ENCODE measurements at regions not wholly inside any gene's neighbourhood (a gene's known extent, or its start where the extent isn't known, plus 50 kb on each side); places are given as distances from the start of the nearest gene placed in this dataset.
A peak's percentile ranks its signal among the peaks of the same experiment; 100 is the strongest.

GRCh38 chr3:167057581-167057980 is 322.5 kb downstream of the ZBBX start:
- H3K36me3 Mint-ChIP-seq (ENCODE audit: low read depth), result peaks cover 5% of the 10 kb centered on the region; the same call in 1 of the 2 replicates
- no peak overlapping the region for H3K4me3 Mint-ChIP-seq
- H3K27ac Mint-ChIP-seq, result no peak overlapping the region
- no peaks in the 10 kb centered on the region for H3K27me3 Mint-ChIP-seq (ENCODE audit: insufficient read depth)
- no peak for DNase-seq
- H3K9me3 Mint-ChIP-seq, result peaks cover 68% of the 10 kb centered on the region
- TF ChIP-seq, protein P1, sequence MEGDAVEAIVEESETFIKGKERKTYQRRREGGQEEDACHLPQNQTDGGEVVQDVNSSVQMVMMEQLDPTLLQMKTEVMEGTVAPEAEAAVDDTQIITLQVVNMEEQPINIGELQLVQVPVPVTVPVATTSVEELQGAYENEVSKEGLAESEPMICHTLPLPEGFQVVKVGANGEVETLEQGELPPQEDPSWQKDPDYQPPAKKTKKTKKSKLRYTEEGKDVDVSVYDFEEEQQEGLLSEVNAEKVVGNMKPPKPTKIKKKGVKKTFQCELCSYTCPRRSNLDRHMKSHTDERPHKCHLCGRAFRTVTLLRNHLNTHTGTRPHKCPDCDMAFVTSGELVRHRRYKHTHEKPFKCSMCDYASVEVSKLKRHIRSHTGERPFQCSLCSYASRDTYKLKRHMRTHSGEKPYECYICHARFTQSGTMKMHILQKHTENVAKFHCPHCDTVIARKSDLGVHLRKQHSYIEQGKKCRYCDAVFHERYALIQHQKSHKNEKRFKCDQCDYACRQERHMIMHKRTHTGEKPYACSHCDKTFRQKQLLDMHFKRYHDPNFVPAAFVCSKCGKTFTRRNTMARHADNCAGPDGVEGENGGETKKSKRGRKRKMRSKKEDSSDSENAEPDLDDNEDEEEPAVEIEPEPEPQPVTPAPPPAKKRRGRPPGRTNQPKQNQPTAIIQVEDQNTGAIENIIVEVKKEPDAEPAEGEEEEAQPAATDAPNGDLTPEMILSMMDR (IDR thresholded peaks at IDR 0.05), result no peak
- no peaks in the 10 kb centered on the region for H3K4me1 Mint-ChIP-seq (ENCODE audit: low read depth)

DNA sequence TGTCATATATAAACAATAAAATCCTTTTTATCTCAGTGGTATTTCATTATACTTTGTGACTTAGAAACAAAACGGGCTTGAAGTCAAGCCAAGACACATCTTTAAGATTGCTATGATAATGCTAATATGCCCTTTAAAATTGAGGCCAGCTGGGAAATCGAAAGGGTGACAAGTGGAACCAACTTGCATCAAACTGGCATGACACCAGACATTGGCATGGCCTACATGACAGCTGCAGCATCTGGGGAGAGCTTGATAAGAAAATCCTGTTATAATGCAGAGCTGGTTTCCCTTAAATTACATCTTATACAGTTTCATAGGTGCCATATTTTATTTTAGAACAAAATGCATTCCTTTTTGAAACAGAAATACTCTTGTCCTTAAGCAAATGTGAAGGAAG is 325.2 kb downstream of the ZBBX start:
- no peak overlapping the region for H3K27ac Mint-ChIP-seq
- H3K4me1 Mint-ChIP-seq (ENCODE audit: low read depth), result no peaks in the 10 kb centered on the region
- TF ChIP-seq, protein P1 (IDR thresholded peaks at IDR 0.05), result no peak
- H3K4me3 Mint-ChIP-seq, result no peak overlapping the region
- peaks cover 65% of the 10 kb centered on the region for H3K9me3 Mint-ChIP-seq
- H3K36me3 Mint-ChIP-seq (ENCODE audit: low read depth), result peaks cover 5% of the 10 kb centered on the region; the same call in 1 of the 2 replicates
- H3K27me3 Mint-ChIP-seq (ENCODE audit: insufficient read depth), result no peaks in the 10 kb centered on the region
- no peak for DNase-seq

DNA sequence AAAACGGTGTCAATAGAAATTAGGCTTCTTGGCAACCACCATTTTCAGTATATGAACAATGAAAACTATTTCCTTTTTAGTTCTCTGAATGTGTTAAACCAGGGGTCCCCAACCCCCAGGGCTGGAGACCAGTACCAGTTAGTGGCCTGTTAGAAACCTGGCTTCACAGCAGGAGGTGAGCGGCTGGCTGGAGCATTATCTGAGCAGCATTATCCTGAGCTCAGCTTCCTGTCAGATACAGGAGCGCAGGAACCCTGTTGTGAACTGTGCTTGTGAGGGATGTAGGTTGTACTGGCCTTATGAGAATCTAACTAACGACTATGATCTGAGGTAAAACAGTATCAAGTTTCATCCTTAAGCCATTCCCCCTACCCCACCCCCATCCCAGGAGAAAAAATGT is 328.7 kb downstream of the ZBBX start:
- Mint-ChIP-seq H3K36me3 (ENCODE audit: low read depth) (peaks cover 5% of the 10 kb centered on the region; the same call in 1 of the 2 replicates), H3K9me3 (peaks cover 41% of the 10 kb centered on the region)
- TF ChIP-seq, protein P1 (IDR thresholded peaks at IDR 0.05), result no peak

GRCh38 chr3:167033866-167034265 is 346.2 kb downstream of the ZBBX start:
- H3K4me3 Mint-ChIP-seq, result no peak overlapping the region
- H3K9me3 Mint-ChIP-seq, result peaks cover 5% of the 10 kb centered on the region; the same call in 1 of the 2 replicates
- H3K4me1 Mint-ChIP-seq (ENCODE audit: low read depth), result no peaks in the 10 kb centered on the region
- no peaks in the 10 kb centered on the region; the same call in 1 of the 2 replicates for H3K27me3 Mint-ChIP-seq (ENCODE audit: insufficient read depth)
- H3K27ac Mint-ChIP-seq, result no peak overlapping the region
- TF ChIP-seq, protein P1 (IDR thresholded peaks at IDR 0.05), result no peak
- DNase-seq, result no peak
- H3K36me3 Mint-ChIP-seq (ENCODE audit: low read depth), result no peaks in the 10 kb centered on the region

More for the DNA sequence above, 328.7 kb downstream of the ZBBX start:
- no peaks in the 10 kb centered on the region for H3K4me1 Mint-ChIP-seq (ENCODE audit: low read depth)
- H3K27me3 Mint-ChIP-seq (ENCODE audit: insufficient read depth), result no peaks in the 10 kb centered on the region
- no peak overlapping the region for H3K27ac Mint-ChIP-seq
- DNase-seq, result no peak
- no peak overlapping the region for H3K4me3 Mint-ChIP-seq

GRCh38 chr3:167032267-167032876 is 347.7 kb downstream of the ZBBX start:
- H3K27me3 Mint-ChIP-seq (ENCODE audit: insufficient read depth), result no peaks in the 10 kb centered on the region; the same call in 1 of the 2 replicates
- no peak overlapping the region for H3K4me3 Mint-ChIP-seq
- no peaks in the 10 kb centered on the region for H3K36me3 Mint-ChIP-seq (ENCODE audit: low read depth)
- TF ChIP-seq, protein P1 (IDR thresholded peaks at IDR 0.05), result peak; percentile 52; the same call in 1 of the 2 replicates
- H3K27ac Mint-ChIP-seq, result no peak overlapping the region
- H3K9me3 Mint-ChIP-seq, result no peaks in the 10 kb centered on the region; the same call in 1 of the 2 replicates
- H3K4me1 Mint-ChIP-seq (ENCODE audit: low read depth), result no peaks in the 10 kb centered on the region
- peak; percentile 3 for DNase-seq

Data from HFFc6 (cell line).